PFSK-1 (cell line): ENCODE measurements at regions not wholly inside any gene's neighbourhood (a gene's known extent, or its start where the extent isn't known, plus 50 kb on each side); places are given as distances from the start of the nearest gene placed in this dataset.

Experiments
- FOXP2 ChIP-seq: optimal IDR thresholded peaks from 2 replicates; pipeline ENCODE3; 2011; ENCODE audit warnings: borderline replicate concordance, control low read depth, inconsistent platforms; ENCODE audit not compliant: insufficient read depth; ENCODE audit errors: extremely low read length, extremely low read depth
- POLR2AphosphoS5 ChIP-seq: IDR thresholded peaks from 2 replicates; pipeline ENCODE4 v1.6.1; 2012; ENCODE audit warnings: low read depth, mild to moderate bottlenecking, control low read depth, low read length, moderate library complexity
- SIN3A ChIP-seq: IDR thresholded peaks from 2 replicates; pipeline ENCODE4 v1.6.1; 2012; ENCODE audit warnings: mild to moderate bottlenecking, low read length, moderate library complexity, borderline replicate concordance; ENCODE audit not compliant: insufficient read depth
- TAF1 ChIP-seq: IDR thresholded peaks from 2 replicates; pipeline ENCODE4 v1.6.1; 2012; ENCODE audit warnings: low read length, control low read depth, borderline replicate concordance; ENCODE audit not compliant: insufficient read depth
- TF ChIP-seq, protein P1 (sequence below), 2 experiments: IDR thresholded peaks; 2 replicates each; pipeline versions ENCODE4 v1.6.1 to v1.8.0; 2011 to 2012; ENCODE audit warnings: low read depth in 2 of 2, low read length in 2 of 2, control low read depth in 1 of 2, inconsistent platforms in 1 of 2, mild to moderate bottlenecking in 1 of 2, moderate library complexity in 1 of 2; ENCODE audit not compliant: insufficient read depth in 1 of 2

DNA sequence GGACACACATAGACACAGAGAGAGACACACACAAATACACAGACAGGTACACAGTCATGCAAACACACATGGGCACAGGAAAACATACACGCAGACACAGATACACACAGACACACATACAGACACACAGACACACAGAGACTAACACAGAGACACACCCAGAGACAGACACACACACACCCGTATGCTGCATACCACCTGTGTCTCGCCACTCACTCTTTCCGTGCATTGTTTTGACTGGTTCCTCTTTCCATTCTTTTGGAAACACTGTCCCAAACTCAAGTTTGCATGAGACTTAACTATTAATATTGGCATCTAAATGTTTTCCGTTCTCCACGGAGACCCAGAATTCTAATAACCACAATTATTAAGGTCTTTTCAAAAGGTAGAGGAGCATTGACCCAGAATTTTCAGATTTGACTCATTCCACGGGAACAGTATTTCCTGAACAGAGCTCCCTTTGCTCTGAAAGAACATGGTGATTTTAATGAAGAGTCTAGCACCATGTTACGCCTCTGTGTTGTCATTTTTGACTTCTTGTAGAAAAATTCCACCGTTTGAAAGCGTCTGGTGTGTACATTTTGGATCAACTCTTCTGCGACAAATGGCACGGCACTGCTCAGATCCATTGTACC is 141.2 kb upstream of the RNF32 start:
- TF ChIP-seq POLR2AphosphoS5 (no peak), FOXP2 (no peak), SIN3A (no peak), TAF1 (no peak)
- TF ChIP-seq, protein P1, sequence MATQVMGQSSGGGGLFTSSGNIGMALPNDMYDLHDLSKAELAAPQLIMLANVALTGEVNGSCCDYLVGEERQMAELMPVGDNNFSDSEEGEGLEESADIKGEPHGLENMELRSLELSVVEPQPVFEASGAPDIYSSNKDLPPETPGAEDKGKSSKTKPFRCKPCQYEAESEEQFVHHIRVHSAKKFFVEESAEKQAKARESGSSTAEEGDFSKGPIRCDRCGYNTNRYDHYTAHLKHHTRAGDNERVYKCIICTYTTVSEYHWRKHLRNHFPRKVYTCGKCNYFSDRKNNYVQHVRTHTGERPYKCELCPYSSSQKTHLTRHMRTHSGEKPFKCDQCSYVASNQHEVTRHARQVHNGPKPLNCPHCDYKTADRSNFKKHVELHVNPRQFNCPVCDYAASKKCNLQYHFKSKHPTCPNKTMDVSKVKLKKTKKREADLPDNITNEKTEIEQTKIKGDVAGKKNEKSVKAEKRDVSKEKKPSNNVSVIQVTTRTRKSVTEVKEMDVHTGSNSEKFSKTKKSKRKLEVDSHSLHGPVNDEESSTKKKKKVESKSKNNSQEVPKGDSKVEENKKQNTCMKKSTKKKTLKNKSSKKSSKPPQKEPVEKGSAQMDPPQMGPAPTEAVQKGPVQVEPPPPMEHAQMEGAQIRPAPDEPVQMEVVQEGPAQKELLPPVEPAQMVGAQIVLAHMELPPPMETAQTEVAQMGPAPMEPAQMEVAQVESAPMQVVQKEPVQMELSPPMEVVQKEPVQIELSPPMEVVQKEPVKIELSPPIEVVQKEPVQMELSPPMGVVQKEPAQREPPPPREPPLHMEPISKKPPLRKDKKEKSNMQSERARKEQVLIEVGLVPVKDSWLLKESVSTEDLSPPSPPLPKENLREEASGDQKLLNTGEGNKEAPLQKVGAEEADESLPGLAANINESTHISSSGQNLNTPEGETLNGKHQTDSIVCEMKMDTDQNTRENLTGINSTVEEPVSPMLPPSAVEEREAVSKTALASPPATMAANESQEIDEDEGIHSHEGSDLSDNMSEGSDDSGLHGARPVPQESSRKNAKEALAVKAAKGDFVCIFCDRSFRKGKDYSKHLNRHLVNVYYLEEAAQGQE (IDR thresholded peaks at IDR 0.05; ENCODE audit: insufficient read depth in 1 of 2, low read depth in 2 of 2, low read length in 2 of 2): no peak

DNA sequence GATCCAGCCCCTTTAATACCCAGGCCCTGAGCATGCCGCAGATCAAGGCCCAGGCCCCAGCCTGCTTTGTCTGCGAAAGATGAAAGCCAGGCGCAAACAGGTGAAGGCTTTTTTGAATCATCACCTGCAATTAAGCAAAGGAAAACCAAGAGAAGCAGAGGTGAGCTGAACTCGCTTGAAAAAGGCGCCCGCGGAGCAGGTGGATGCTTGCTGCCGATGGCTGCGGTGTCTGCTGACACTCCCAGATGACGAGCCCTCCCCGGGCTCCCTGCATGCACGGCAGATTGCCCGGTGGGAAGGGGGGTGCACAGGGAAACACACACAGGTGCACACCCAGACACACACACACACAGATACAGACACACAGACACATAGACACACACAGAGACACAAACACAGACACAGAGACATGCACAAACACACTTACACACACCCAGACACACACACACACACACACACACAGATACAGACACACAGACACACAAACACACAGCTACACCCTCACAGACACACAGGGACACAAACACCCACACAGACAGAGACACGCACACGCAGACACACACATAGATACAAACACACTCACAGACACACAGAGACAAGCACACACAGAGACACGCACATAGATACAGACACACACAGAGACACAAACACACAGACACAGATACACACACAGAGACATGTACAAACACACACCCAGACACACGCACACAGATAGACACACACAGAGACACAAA is 142.6 kb upstream of the RNF32 start:
- TF ChIP-seq, protein P1 (IDR thresholded peaks at IDR 0.05; ENCODE audit: insufficient read depth in 1 of 2, low read depth in 2 of 2, low read length in 2 of 2): no peak
- TF ChIP-seq TAF1 (no peak), SIN3A (no peak), FOXP2 (no peak), POLR2AphosphoS5 (no peak)

DNA sequence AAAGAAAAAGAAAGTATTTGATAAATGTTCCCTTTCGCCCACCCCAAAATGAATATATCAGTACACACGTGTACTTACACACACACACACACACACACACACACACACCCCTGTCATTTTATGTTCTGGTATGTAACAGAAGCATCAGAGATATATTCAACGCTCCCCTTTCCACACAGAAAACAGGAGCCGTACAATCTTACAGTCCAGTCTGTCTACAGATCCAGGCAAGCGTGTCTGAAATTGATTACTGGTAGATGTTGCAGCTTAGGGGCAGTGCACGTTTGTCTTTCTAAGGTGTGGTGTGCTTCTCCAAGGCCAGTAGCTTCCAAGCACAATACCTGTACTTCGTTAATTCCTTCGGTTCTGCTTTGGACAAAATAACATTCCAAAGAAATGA is 143.7 kb upstream of the RNF32 start:
- TF ChIP-seq FOXP2 (no peak), TAF1 (no peak), SIN3A (no peak), POLR2AphosphoS5 (no peak)
- TF ChIP-seq, protein P1 (IDR thresholded peaks at IDR 0.05; ENCODE audit: insufficient read depth in 1 of 2, low read depth in 2 of 2, low read length in 2 of 2): no peak

DNA sequence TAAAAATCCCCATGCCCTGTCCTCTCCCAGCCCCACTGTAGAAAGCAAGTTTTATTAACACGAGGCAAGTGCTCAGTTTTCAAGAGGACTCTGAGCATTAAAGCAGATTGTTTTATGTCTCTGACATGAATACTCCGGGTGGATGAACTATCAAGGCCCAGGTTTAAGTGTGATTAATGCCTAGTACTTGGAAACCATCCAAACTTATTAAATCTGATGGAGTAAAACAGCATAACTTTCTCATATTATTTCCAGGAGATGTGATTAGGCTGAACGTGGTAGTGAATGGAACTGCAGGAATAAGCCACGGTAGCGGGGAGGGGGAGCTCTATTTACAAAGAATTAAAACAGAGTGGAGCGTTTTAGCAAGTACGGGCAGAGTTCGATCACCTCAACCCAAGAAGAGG is 144.2 kb upstream of the RNF32 start:
- TF ChIP-seq, protein P1 (IDR thresholded peaks at IDR 0.05; ENCODE audit: insufficient read depth in 1 of 2, low read depth in 2 of 2, low read length in 2 of 2): no peak
- TF ChIP-seq SIN3A: no peak
- TF ChIP-seq FOXP2: no peak
